Neuronal stem cell (in vitro differentiated cells): ENCODE measurements at regions not wholly inside any gene's neighbourhood (a gene's known extent, or its start where the extent isn't known, plus 50 kb on each side); places are given as distances from the start of the nearest gene placed in this dataset.
A peak's percentile ranks its signal among the peaks of the same experiment; 100 is the strongest.

ENCODE experiments used
- DNase-seq: peaks from one replicate; pipeline ENCODE4 v3.0.0-alpha.2; 2013; ENCODE audit warnings: low spot score
- H2AFZ ChIP-seq: one replicate; pipeline ENCODE4 v1.6.1; 2013; ENCODE audit warnings: mild to moderate bottlenecking, low read length, inconsistent platforms
- H2AK5ac ChIP-seq: 2 replicates; pipeline ENCODE4 v1.6.1; 2013; ENCODE audit warnings: low read depth, mild to moderate bottlenecking, inconsistent platforms, low read length, moderate library complexity, mixed read lengths
- H2BK120ac ChIP-seq: 2 replicates; pipeline ENCODE4 v1.6.1; 2013; ENCODE audit warnings: low read depth, mild to moderate bottlenecking, inconsistent platforms, low read length, moderate library complexity, mixed read lengths
- H2BK12ac ChIP-seq: one replicate; pipeline ENCODE4 v1.6.1; 2013; ENCODE audit warnings: low read length, inconsistent platforms
- H2BK15ac ChIP-seq: 2 replicates; pipeline ENCODE4 v1.6.1; 2013; ENCODE audit warnings: mild to moderate bottlenecking, low read length, inconsistent platforms, mixed read lengths
- H2BK5ac ChIP-seq: one replicate; pipeline ENCODE4 v1.6.1; 2013; ENCODE audit warnings: inconsistent platforms, mild to moderate bottlenecking, low read length, moderate library complexity
- H3K14ac ChIP-seq: one replicate; pipeline ENCODE4 v1.6.1; 2013; ENCODE audit warnings: low read length, inconsistent platforms
- H3K18ac ChIP-seq: 2 replicates; pipeline ENCODE4 v1.6.1; 2013; ENCODE audit warnings: low read length, inconsistent platforms
- H3K23ac ChIP-seq: 2 replicates; pipeline ENCODE4 v1.6.1; 2013; ENCODE audit warnings: low read depth, mild to moderate bottlenecking, mixed read lengths, low read length, inconsistent platforms; ENCODE audit not compliant: poor library complexity
- H3K27ac ChIP-seq: replicated peaks from 3 replicates; pipeline ENCODE4 v1.5.1; 2013; ENCODE audit warnings: low read length, inconsistent platforms
- H3K27me3 ChIP-seq, 3 experiments: 2 replicates each; pipeline ENCODE4 v1.6.1; 2013; ENCODE audit warnings: low read length in 3 of 3, mild to moderate bottlenecking in 2 of 3, inconsistent platforms in 1 of 3, low read depth in 1 of 3, mixed read lengths in 1 of 3, moderate library complexity in 1 of 3; ENCODE audit not compliant: control insufficient read depth in 3 of 3, insufficient read depth in 3 of 3
- H3K36me3 ChIP-seq, 2 donors: replicated peaks in 1 of 2; 2 replicates each; pipeline ENCODE4 v1.6.1; 2013; ENCODE audit warnings: low read length in 2 of 2; ENCODE audit not compliant: control insufficient read depth in 2 of 2, insufficient read depth in 2 of 2
- H3K4ac ChIP-seq: 2 replicates; pipeline ENCODE4 v1.6.1; 2013; ENCODE audit warnings: inconsistent platforms, mild to moderate bottlenecking, low read length, moderate library complexity
- H3K4me1 ChIP-seq, 2 donors: 1 replicate in 1 of 2; 2 replicates in 1 of 2; pipeline ENCODE4 v1.6.1; 2013; ENCODE audit warnings: low read length in 2 of 2, low read depth in 1 of 2; ENCODE audit not compliant: control insufficient read depth in 2 of 2, insufficient read depth in 1 of 2
- H3K4me2 ChIP-seq: one replicate; pipeline ENCODE4 v1.6.1; 2013; ENCODE audit warnings: mild to moderate bottlenecking, low read length, inconsistent platforms; ENCODE audit not compliant: insufficient read depth, poor library complexity, severe bottlenecking
- H3K4me3 ChIP-seq, 2 donors: 2 replicates each; pipeline ENCODE4 v1.5.1; 2013; ENCODE audit warnings: low read length in 2 of 2, mild to moderate bottlenecking in 2 of 2, inconsistent platforms in 1 of 2, moderate library complexity in 1 of 2
- H3K79me1 ChIP-seq: one replicate; pipeline ENCODE4 v1.6.1; 2013; ENCODE audit warnings: low read depth, mild to moderate bottlenecking, inconsistent platforms, low read length, moderate library complexity
- H3K9ac ChIP-seq: one replicate; pipeline ENCODE4 v1.6.1; 2013; ENCODE audit warnings: mild to moderate bottlenecking, low read depth, low read length, inconsistent platforms; ENCODE audit not compliant: poor library complexity
- H3K9me3 ChIP-seq, 2 donors: replicated peaks in 1 of 2; 2 replicates each; pipeline versions ENCODE3 to v1.6.1; 2013; ENCODE audit warnings: low read length in 2 of 2, mild to moderate bottlenecking in 2 of 2, inconsistent platforms in 1 of 2, low read depth in 1 of 2, mixed read lengths in 1 of 2, moderate library complexity in 1 of 2; ENCODE audit not compliant: control insufficient read depth in 2 of 2, insufficient read depth in 1 of 2
- H4K8ac ChIP-seq: one replicate; pipeline ENCODE4 v1.6.1; 2013; ENCODE audit warnings: low read depth, mild to moderate bottlenecking, inconsistent platforms, low read length, moderate library complexity
- H4K91ac ChIP-seq: one replicate; pipeline ENCODE4 v1.6.1; 2013; ENCODE audit warnings: low read length, low read depth, mild to moderate bottlenecking, inconsistent platforms; ENCODE audit not compliant: poor library complexity
- WGBS, 2 donors: extraction: QIAGEN DNeasy Blood & Tissue Kit; methylation state at CpG; one replicate each; pipeline ENCODE4 v1.1.7; 2013; ENCODE audit warnings: missing lambda C conversion rate in 2 of 2, mixed read lengths in 1 of 2; ENCODE audit not compliant: insufficient read length in 2 of 2, insufficient replicate concordance in 1 of 2; ENCODE audit errors: extremely low coverage in 2 of 2; 5-methylcytosine and 5-hydroxymethylcytosine counted together

DNA sequence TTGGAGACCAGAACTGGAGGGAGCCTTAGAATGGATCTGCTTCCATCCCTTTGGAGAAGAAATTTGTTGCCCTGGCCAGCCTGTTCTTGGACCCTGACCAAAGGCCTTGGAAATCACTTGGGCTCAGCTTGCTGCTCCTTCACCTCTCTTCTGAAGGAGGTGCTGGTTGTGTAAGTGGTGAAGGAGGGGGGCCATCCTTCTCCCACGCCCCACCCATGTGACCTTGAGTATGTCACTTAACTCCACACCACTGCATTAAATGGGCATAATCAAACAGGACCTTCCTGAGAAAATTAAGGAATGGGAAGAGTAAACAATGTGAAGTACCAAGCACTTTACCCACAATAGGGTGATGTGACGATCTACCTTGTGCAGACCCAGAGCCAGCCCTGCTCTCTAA lies 68.3 kb upstream of the GJB5 start:
- no CpG with 5 or more reads among the region's 2 CpGs for WGBS, 2 donors

DNA sequence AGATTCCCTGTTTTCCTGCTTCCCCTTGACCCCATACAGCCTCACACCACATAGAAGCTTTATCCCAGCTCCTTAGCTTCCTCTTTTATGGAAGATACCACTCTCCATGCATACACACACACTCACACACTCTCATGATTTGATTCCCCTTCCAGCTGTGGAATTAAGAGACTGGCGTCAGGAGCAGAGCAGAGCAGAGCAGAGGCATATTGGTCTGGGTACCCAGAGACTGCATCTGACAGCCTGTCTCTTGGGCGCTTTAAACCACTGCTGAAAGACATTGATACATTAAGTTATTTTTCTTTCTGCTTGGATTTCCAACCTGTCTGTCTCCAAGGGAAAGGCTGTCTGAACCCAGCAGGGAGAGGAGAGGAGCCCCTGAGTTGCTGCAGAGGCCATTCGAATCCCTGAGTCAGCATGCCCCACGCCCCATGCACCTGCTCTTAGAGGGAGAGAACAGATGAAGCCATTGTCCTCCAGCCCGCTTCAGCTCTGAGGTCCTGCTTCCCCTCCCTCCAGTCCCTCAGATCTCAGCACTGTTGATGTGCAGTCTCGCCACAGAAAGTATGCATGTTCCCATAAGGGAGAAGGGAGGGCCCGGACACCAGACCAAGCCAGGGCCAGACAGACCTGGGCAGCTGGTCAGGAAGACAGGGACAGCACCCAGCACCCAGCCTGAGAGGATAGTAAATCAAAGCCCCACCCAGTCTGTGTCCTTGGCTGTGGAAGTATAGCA lies 66.7 kb upstream of the GJB5 start:
- H2BK5ac ChIP-seq = no peak overlapping the region
- H3K9ac ChIP-seq = no peak overlapping the region
- H3K4me2 ChIP-seq = no peak overlapping the region
- no peak overlapping the region for H3K4me3 ChIP-seq
- H3K4me1 ChIP-seq = peaks cover 0 to 3% of the 10 kb centered on the region in 2 donors
- no peak overlapping the region for H2BK12ac ChIP-seq
- H2AK5ac ChIP-seq = peak overlapping the region; percentile 49
- H2BK120ac ChIP-seq = no peak overlapping the region
- H3K14ac ChIP-seq = no peak overlapping the region
- WGBS, 2 donors = no CpG with 5 or more reads among the region's 7 CpGs
- H3K36me3 ChIP-seq = no peaks in the 10 kb centered on the region
- H3K23ac ChIP-seq = no peak overlapping the region
- H3K79me1 ChIP-seq = no peaks in the 10 kb centered on the region
- no peak overlapping the region for H4K91ac ChIP-seq
- no peak overlapping the region for H3K4ac ChIP-seq
- H3K9me3 ChIP-seq = no peaks in the 10 kb centered on the region
- H2BK15ac ChIP-seq = no peak overlapping the region
- DNase-seq = no peak
- H4K8ac ChIP-seq = no peak overlapping the region
- peaks cover 0 to 4% (median 0%) of the 10 kb centered on the region in 3 experiments for H3K27me3 ChIP-seq
- H3K27ac ChIP-seq = no peak overlapping the region
- no peak overlapping the region for H3K18ac ChIP-seq
- H2AFZ ChIP-seq = no peak overlapping the region

More for the DNA sequence above, 68.3 kb upstream of the GJB5 start:
- H2BK12ac ChIP-seq = no peak overlapping the region
- no peak overlapping the region for H3K18ac ChIP-seq
- no peak overlapping the region for H2BK5ac ChIP-seq
- H2AK5ac ChIP-seq = no peak overlapping the region
- H3K4me2 ChIP-seq = no peak overlapping the region
- H3K14ac ChIP-seq = no peak overlapping the region
- H3K9me3 ChIP-seq = no peaks in the 10 kb centered on the region
- H2BK15ac ChIP-seq = no peak overlapping the region
- H3K4me1 ChIP-seq = peaks cover 0 to 3% of the 10 kb centered on the region in 2 donors
- H3K27ac ChIP-seq = no peak overlapping the region
- no peak overlapping the region for H3K23ac ChIP-seq
- H4K8ac ChIP-seq = no peak overlapping the region
- H3K79me1 ChIP-seq = no peaks in the 10 kb centered on the region
- no peak overlapping the region for H4K91ac ChIP-seq
- no peak overlapping the region for H3K4ac ChIP-seq
- H3K36me3 ChIP-seq = no peaks in the 10 kb centered on the region
- DNase-seq = no peak
- H2BK120ac ChIP-seq = no peak overlapping the region
- H3K27me3 ChIP-seq = peaks cover 0 to 4% (median 0%) of the 10 kb centered on the region in 3 experiments
- no peak overlapping the region for H3K9ac ChIP-seq
- no peak overlapping the region for H2AFZ ChIP-seq
- no peak overlapping the region for H3K4me3 ChIP-seq

DNA sequence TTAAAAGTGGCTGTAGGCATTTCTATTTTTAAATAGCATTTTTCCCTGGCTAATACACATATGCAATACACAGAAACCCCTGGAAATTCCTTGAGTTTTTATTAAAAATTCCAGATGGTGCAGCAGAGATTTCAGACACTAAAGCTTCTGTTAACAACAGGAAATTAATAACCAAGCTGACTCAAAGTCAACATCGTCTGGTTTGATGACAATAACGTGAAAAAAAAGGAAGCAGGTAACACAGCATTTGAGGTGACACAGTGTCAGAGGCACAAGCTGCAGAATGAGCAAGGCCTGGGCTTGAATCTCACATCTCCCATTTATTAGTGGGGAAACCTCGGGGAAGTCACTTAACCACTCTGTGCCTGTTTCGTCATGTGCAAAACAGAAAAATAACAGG lies 64.6 kb upstream of the GJB5 start:
- Histone ChIP-seq H2BK120ac (no peak overlapping the region), H4K8ac (no peak overlapping the region), H3K4me1 (no peaks in the 10 kb centered on the region), H3K14ac (no peak overlapping the region), H3K4me2 (no peak overlapping the region), H3K79me1 (no peaks in the 10 kb centered on the region), H3K18ac (no peak overlapping the region), H3K9ac (no peak overlapping the region), H3K27ac (no peak overlapping the region), H3K4ac (no peak overlapping the region), H2BK12ac (no peak overlapping the region), H2BK5ac (no peak overlapping the region), H3K9me3 (peaks cover 0 to 2% of the 10 kb centered on the region in 2 donors), H3K36me3 (no peaks in the 10 kb centered on the region), H2AFZ (no peak overlapping the region), H3K27me3 (peaks cover 0 to under 1% (median 0%) of the 10 kb centered on the region in 3 experiments), H3K4me3 (no peak overlapping the region), H3K23ac (no peak overlapping the region), H2AK5ac (no peak overlapping the region), H4K91ac (no peak overlapping the region), H2BK15ac (no peak overlapping the region)
- DNase-seq = no peak
- WGBS, 2 donors = no CpG with 5 or more reads among the region's 4 CpGs

DNA sequence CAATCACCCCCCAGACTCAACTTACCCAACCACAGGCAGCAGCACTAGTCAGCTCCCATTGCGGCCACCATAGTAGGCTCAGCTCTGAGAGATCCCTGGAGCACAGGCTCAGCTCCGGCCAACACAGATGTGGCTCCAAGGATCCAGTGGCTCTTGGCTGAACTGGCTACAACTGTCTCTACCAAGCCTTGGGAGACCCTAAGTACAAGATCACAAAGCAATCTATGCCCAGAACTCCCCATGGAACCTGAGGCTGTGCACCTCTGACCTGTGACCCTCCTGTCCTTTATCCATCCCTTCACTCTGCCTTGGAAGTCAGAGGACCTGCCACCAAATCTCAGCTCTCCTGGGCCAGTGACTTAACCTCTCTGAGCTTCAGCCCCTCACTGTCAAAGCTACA lies 61.8 kb upstream of the GJB5 start:
- H2AK5ac ChIP-seq = peak overlapping the region; percentile 23
- no peak overlapping the region for H2AFZ ChIP-seq
- H3K79me1 ChIP-seq = no peaks in the 10 kb centered on the region
- H2BK120ac ChIP-seq = no peak overlapping the region
- H3K14ac ChIP-seq = no peak overlapping the region
- DNase-seq = no peak
- no peak overlapping the region for H2BK15ac ChIP-seq
- H3K36me3 ChIP-seq = no peaks in the 10 kb centered on the region
- no peak overlapping the region for H4K8ac ChIP-seq
- H3K4me1 ChIP-seq = peaks cover 0 to 1% of the 10 kb centered on the region in 2 donors
- no peak overlapping the region for H3K18ac ChIP-seq
- H3K9me3 ChIP-seq = peaks cover 0 to 2% of the 10 kb centered on the region in 2 donors
- H2BK5ac ChIP-seq = no peak overlapping the region
- H3K9ac ChIP-seq = no peak overlapping the region
- WGBS, 2 donors = no CpG with 5 or more reads among the region's 2 CpGs
- no peak overlapping the region for H2BK12ac ChIP-seq
- H3K27ac ChIP-seq = no peak overlapping the region
- no peak overlapping the region for H3K23ac ChIP-seq
- H3K27me3 ChIP-seq = no peaks in the 10 kb centered on the region
- no peak overlapping the region for H4K91ac ChIP-seq
- no peak overlapping the region for H3K4ac ChIP-seq
- H3K4me3 ChIP-seq = no peak overlapping the region
- H3K4me2 ChIP-seq = no peak overlapping the region
